ENCODE measurements at regions not wholly inside any gene's neighbourhood (a gene's known extent, or its start where the extent isn't known, plus 50 kb on each side); places are given as distances from the start of the nearest gene placed in this dataset.

- DNase-seq = no peak
Measured at GRCh38 chr12:45674181-45674977, 55.1 kb upstream of the ARID2 start.

- DNase-seq = no peak
Measured at GRCh38 chr12:45675534-45675933, 54.0 kb upstream of the ARID2 start.
